ENCODE measurements at regions not wholly inside any gene's neighbourhood (a gene's known extent, or its start where the extent isn't known, plus 50 kb on each side); places are given as distances from the start of the nearest gene placed in this dataset.

- no peak for TF ChIP-seq CTCF (IDR thresholded peaks at IDR 0.05; ENCODE audit: extremely low read depth, insufficient read depth, missing control alignments)
- no peak for DNase-seq (ENCODE audit: low spot score)
- in situ Hi-C loops (cut with MboI; ENCODE audit: low pct_unique_long_range_greater_than_20kb, low sequenced_read_pairs, unreplicated experiment) = no loop called here
These were observed 1082.5 kb upstream of the WWC1 start for GRCh38 chr5:167208911-167209310.

- TF ChIP-seq CTCF (IDR thresholded peaks at IDR 0.05; ENCODE audit: extremely low read depth, insufficient read depth, missing control alignments) = no peak
- DNase-seq (ENCODE audit: low spot score) = no peak
- in situ Hi-C loops (cut with MboI; ENCODE audit: low pct_unique_long_range_greater_than_20kb, low sequenced_read_pairs, unreplicated experiment) = no loop called here
These were observed 1074.2 kb upstream of the WWC1 start for GRCh38 chr5:167217097-167217743.

DNA sequence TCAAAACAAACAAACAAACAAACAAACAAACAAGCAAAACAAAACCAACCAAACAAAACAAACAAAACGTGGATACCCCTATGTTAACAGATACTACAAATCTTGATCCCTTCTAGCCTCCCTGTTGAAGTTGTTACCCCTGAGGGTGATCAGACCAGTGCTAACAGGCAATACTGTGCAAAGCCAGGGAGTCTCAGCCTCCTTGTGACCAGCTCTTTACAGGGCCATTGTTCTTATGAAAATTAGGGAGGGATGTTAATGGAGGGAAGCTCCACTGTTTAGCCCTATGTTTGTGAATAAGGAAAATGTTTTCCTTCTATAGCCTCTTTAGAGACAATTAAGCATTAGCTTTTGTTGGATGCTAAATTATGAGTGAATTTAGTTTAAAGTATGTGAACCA, 1072.1 kb upstream of the WWC1 start:
- DNase-seq (ENCODE audit: low spot score) = no peak
- no peak for TF ChIP-seq CTCF (IDR thresholded peaks at IDR 0.05; ENCODE audit: extremely low read depth, insufficient read depth, missing control alignments)
- in situ Hi-C loops (cut with MboI; ENCODE audit: low pct_unique_long_range_greater_than_20kb, low sequenced_read_pairs, unreplicated experiment) = no loop called here

- in situ Hi-C loops (cut with MboI; ENCODE audit: low pct_unique_long_range_greater_than_20kb, low sequenced_read_pairs, unreplicated experiment) = no loop called here
- TF ChIP-seq CTCF (IDR thresholded peaks at IDR 0.05; ENCODE audit: extremely low read depth, insufficient read depth, missing control alignments) = no peak
- no peak for DNase-seq (ENCODE audit: low spot score)
These were observed 1065.1 kb upstream of the WWC1 start for GRCh38 chr5:167226386-167226785.

DNA sequence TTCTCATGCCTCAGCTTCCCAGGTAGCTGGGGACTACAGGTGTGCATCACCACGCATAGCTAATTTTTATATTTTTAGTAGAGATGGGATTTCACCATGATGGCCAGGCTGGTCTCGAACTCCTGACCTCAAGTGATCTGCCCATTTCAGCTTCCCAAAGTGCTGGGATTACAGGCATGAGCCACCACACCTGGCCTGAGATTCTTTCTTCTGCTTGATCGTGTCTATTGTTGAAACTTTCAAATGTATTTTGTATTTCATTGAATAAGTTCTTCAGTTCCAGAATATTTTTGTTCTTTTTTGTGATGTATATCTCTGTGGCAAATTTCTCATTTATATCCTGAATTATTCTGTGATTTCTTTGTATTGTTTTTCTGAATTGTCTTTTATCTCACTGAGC, 1063.3 kb upstream of the WWC1 start:
- no peak for TF ChIP-seq CTCF (IDR thresholded peaks at IDR 0.05; ENCODE audit: extremely low read depth, insufficient read depth, missing control alignments)
- DNase-seq (ENCODE audit: low spot score) = no peak
- in situ Hi-C loops (cut with MboI; ENCODE audit: low pct_unique_long_range_greater_than_20kb, low sequenced_read_pairs, unreplicated experiment) = no loop called here

- no peak for TF ChIP-seq CTCF (IDR thresholded peaks at IDR 0.05; ENCODE audit: extremely low read depth, insufficient read depth, missing control alignments)
- DNase-seq (ENCODE audit: low spot score) = no peak
- in situ Hi-C loops (cut with MboI; ENCODE audit: low pct_unique_long_range_greater_than_20kb, low sequenced_read_pairs, unreplicated experiment) = no loop called here
These were observed 1061.7 kb upstream of the WWC1 start for GRCh38 chr5:167229751-167230150.
